GM12878 (cell line): ENCODE measurements at regions not wholly inside any gene's neighbourhood (a gene's known extent, or its start where the extent isn't known, plus 50 kb on each side); places are given as distances from the start of the nearest gene placed in this dataset.

Experiments
- ATAC-seq: fragments of 200-7000 bp; cut with Tn5 transposase; 3 replicates; pipeline ENCODE4 v1.9.1; 2020; ENCODE audit warnings: mild to moderate bottlenecking, moderate library complexity
- BruUV-seq: library from RNA; stranded (reverse); fragments of 400-500 nt; replicated peaks from 2 replicates; lab custom pipeline; 2021; lab: Mats Ljungman, UMichigan
- CTCF ChIA-PET: fragments of 300-600 bp; sonication (Branson Sonifier 250); formaldehyde crosslinking; extraction: SDS; loops from one replicate; lab custom pipeline; 2021; ENCODE audit warnings: inconsistent platforms; lab: Yijun Ruan, JAX
- POLR2A ChIA-PET: fragments of 350-600 bp; formaldehyde crosslinking; extraction: SDS; loops from one replicate; lab custom pipeline; 2021; ENCODE audit warnings: inconsistent platforms; lab: Charles Lee
- RAD21 ChIA-PET: fragments of 300-600 bp; sonication (Branson Sonifier 250); formaldehyde crosslinking; loops from one replicate; lab custom pipeline; 2023; ENCODE audit warnings: antibody characterized with exemption; ENCODE audit not compliant: unreplicated experiment; lab: Charles Lee
- SMC1A ChIA-PET: fragments of 300-600 bp; sonication (Branson Sonifier 250); formaldehyde crosslinking; loops from one replicate; lab custom pipeline; 2023; ENCODE audit not compliant: unreplicated experiment, uncharacterized antibody; lab: Charles Lee
- DNase-seq: peaks from one replicate; pipeline ENCODE4 v3.0.0-alpha.2; 2011; ENCODE audit warnings: low read depth, low spot score
- FAIRE-seq: peaks from 3 replicates; lab custom pipeline; 2011; peaks lifted over from hg19 to GRCh38; lab: Jason Lieb, UNC
- H2AFZ ChIP-seq: 2 replicates; pipeline ENCODE4 v1.6.0; 2011; ENCODE audit warnings: low read depth, low read length, control low read depth; ENCODE audit not compliant: control insufficient read depth
- H3K27ac ChIP-seq: 2 replicates; pipeline ENCODE4 v1.5.1; 2011; ENCODE audit warnings: control low read depth; ENCODE audit not compliant: control insufficient read depth, insufficient read depth
- H3K27me3 ChIP-seq, 2 experiments: replicated peaks in 1 of 2; 2 replicates each; pipeline versions ENCODE4 v1.6.0 to v1.6.1; 2011; ENCODE audit warnings: low read length in 1 of 2; ENCODE audit not compliant: control insufficient read depth in 2 of 2, insufficient read depth in 2 of 2
- H3K36me3 ChIP-seq, 2 experiments: 2 replicates each; pipeline ENCODE4 v1.5.1; 2011; ENCODE audit warnings: low read length in 1 of 2; ENCODE audit not compliant: control insufficient read depth in 2 of 2, insufficient read depth in 2 of 2
- H3K4me1 ChIP-seq: 2 replicates; pipeline ENCODE4 v1.6.1; 2011; ENCODE audit warnings: mild to moderate bottlenecking, low read length, moderate library complexity, mixed read lengths; ENCODE audit not compliant: control insufficient read depth, insufficient read depth
- H3K4me2 ChIP-seq: 2 replicates; pipeline ENCODE4 v1.6.0; 2011; ENCODE audit warnings: control low read depth; ENCODE audit not compliant: control insufficient read depth, insufficient read depth
- H3K4me3 ChIP-seq: fragments of 200-600 bp; sonication (generic); 2 replicates; pipeline ENCODE4 v1.5.1; 2016
- H3K79me2 ChIP-seq: 2 replicates; pipeline ENCODE4 v1.6.0; 2011; ENCODE audit warnings: low read length; ENCODE audit not compliant: control insufficient read depth, insufficient read depth
- H3K9ac ChIP-seq: 2 replicates; pipeline ENCODE4 v1.8.0; 2011; ENCODE audit warnings: low read length, control low read depth, mixed read lengths; ENCODE audit not compliant: control insufficient read depth, insufficient read depth
- H3K9me3 ChIP-seq: replicated peaks from 3 replicates; pipeline ENCODE4 v1.5.1; 2011; ENCODE audit warnings: mild to moderate bottlenecking, low read length; ENCODE audit not compliant: control insufficient read depth, insufficient read depth
- H4K20me1 ChIP-seq: 2 replicates; pipeline ENCODE4 v1.6.0; 2011; ENCODE audit not compliant: control insufficient read depth, insufficient read depth
- BHLHE40 ChIP-seq, 2 experiments: fragments of 450-650 bp in 1 of 2; IDR thresholded peaks; 2 replicates each; pipeline ENCODE4 v1.6.1; 2011 to 2017; ENCODE audit warnings: low read depth in 2 of 2, borderline replicate concordance in 1 of 2, improper control_type of control experiment in 1 of 2, low read length in 1 of 2, mild to moderate bottlenecking in 1 of 2
- BMI1 ChIP-seq: fragments of 450-650 bp; IDR thresholded peaks from 2 replicates; pipeline ENCODE4 v1.6.1; 2016; ENCODE audit warnings: mild to moderate bottlenecking, moderate library complexity, borderline replicate concordance
- CHD4 ChIP-seq: fragments of 200-600 bp; sonication (generic); IDR thresholded peaks from 2 replicates; pipeline ENCODE4 v1.6.1; 2016; ENCODE audit warnings: mild to moderate bottlenecking
- FOXK2 ChIP-seq: fragments of 450-650 bp; IDR thresholded peaks from 2 replicates; pipeline ENCODE4 v1.6.1; 2017; ENCODE audit warnings: mild to moderate bottlenecking, moderate library complexity
- NFYA ChIP-seq: IDR thresholded peaks from 2 replicates; pipeline ENCODE4 v1.6.1; 2011; ENCODE audit warnings: low read depth, mild to moderate bottlenecking, low read length, improper control_type of control experiment, borderline replicate concordance
- NKRF ChIP-seq: fragments of 450-650 bp; conservative IDR thresholded peaks from 2 replicates; pipeline ENCODE4 v1.6.1; 2017; ENCODE audit warnings: mild to moderate bottlenecking, moderate library complexity
- PAX8 ChIP-seq: fragments of 450-650 bp; IDR thresholded peaks from 2 replicates; pipeline ENCODE4 v1.6.1; 2017; ENCODE audit warnings: mild to moderate bottlenecking, moderate library complexity
- POLR2AphosphoS2 ChIP-seq: IDR thresholded peaks from 2 replicates; pipeline ENCODE4 v1.6.1; 2011; ENCODE audit warnings: low read depth, mild to moderate bottlenecking, low read length, improper control_type of control experiment, moderate library complexity
- RAD21 ChIP-seq: IDR thresholded peaks from 2 replicates; pipeline ENCODE4 v1.6.1; 2011; ENCODE audit warnings: mild to moderate bottlenecking, low read depth, low read length, moderate library complexity; ENCODE audit not compliant: insufficient read depth
- SIX5 ChIP-seq: IDR thresholded peaks from 2 replicates; pipeline ENCODE4 v1.6.1; 2011; ENCODE audit warnings: mild to moderate bottlenecking, low read depth, low read length, moderate library complexity; ENCODE audit not compliant: severe bottlenecking
- SP1 ChIP-seq: IDR thresholded peaks from one replicate; pipeline ENCODE4 v1.6.1; 2011; ENCODE audit warnings: low read depth, low read length
- TCF12 ChIP-seq: IDR thresholded peaks from 2 replicates; pipeline ENCODE4 v1.6.1; 2011; ENCODE audit warnings: low read depth, mild to moderate bottlenecking, low read length
- ZBED1 ChIP-seq: IDR thresholded peaks from 2 replicates; pipeline ENCODE4 v1.6.1; 2016; ENCODE audit warnings: borderline replicate concordance
- ZBTB33 ChIP-seq: fragments of 450-650 bp; IDR thresholded peaks from 2 replicates; pipeline ENCODE4 v1.6.1; 2017; ENCODE audit warnings: mild to moderate bottlenecking
- WGBS: methylation state at CpG from one replicate; pipeline ENCODE4 v1.1.6; 2016; ENCODE audit warnings: low lambda C conversion rate; ENCODE audit not compliant: insufficient replicate concordance, insufficient coverage; ENCODE audit errors: missing lambda C conversion rate; 5-methylcytosine and 5-hydroxymethylcytosine counted together
- in situ Hi-C: fragments of 300-500 bp; cut with MboI; formaldehyde crosslinking; loops from 9 replicates; pipeline ENCODE4 v1.14.3; 2018; ENCODE audit warnings: mixed read lengths
- intact Hi-C: fragments of 100-400 bp; cut with micrococcal nuclease; formaldehyde crosslinking; loops from one replicate; pipeline ENCODE4 v1.14.2; 2022; ENCODE audit not compliant: unreplicated experiment

DNA sequence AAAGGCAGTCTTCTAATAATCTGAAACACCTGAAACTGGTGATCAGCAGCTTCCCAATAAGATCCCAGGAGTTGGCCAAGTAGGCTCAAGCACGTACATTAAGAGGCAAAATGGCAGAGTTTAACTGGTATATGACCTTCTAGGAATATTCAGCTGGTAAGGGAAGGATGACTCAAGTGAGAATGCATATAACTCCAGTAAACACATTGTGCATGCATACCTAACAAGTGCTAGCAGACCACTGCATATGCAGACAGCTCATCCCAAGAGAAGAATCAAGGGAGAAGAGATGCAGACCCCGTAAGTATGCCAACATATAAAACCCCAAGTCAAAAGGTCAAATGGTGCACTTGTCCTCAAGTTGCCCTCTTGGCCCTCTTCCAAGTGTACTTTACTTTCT, 73.0 kb upstream of the ZRANB2 start:
- H3K27me3 ChIP-seq, result no peaks in the 10 kb centered on the region
- 19% methylated on average over 2 of the region's 2 CpGs for WGBS
- ChIA-PET POLR2A (no interaction called here), RAD21 (no interaction called here), CTCF (no interaction called here), SMC1A (interaction anchor here (1.4 kb wide), 1 partner anchor 10 kb away, joined by 4 read pairs; no protein-coding TSS in a partner anchor)
- no peaks in the 10 kb centered on the region for H3K79me2 ChIP-seq
- TF ChIP-seq PAX8, result no peak
- no peak for TF ChIP-seq POLR2AphosphoS2
- TF ChIP-seq ZBED1, result no peak
- no peak for TF ChIP-seq CHD4
- TF ChIP-seq NKRF, result no peak
- no peak for TF ChIP-seq NFYA
- TF ChIP-seq RAD21, result no peak
- TF ChIP-seq BHLHE40 (IDR thresholded peaks at IDR 0.05; ENCODE audit: borderline replicate concordance in 1 of 2, low read depth in 2 of 2, low read length in 1 of 2), result no peak
- no peak for TF ChIP-seq TCF12
- TF ChIP-seq BMI1, result no peak
- no peak for TF ChIP-seq SIX5
- TF ChIP-seq ZBTB33, result no peak
- no peak for TF ChIP-seq SP1
- TF ChIP-seq FOXK2, result no peak
- H3K9ac ChIP-seq, result no peak overlapping the region
- H3K36me3 ChIP-seq, result no peaks in the 10 kb centered on the region
- no peak overlapping the region for H2AFZ ChIP-seq
- H4K20me1 ChIP-seq, result no peaks in the 10 kb centered on the region
- FAIRE-seq (no peak), DNase-seq (no peak), ATAC-seq (no peak)
- H3K4me2 ChIP-seq, result no peak overlapping the region
- in situ Hi-C loops (no loop called here), intact Hi-C loops (no loop called here)
- H3K4me1 ChIP-seq, result no peaks in the 10 kb centered on the region
- no peaks in the 10 kb centered on the region for H3K9me3 ChIP-seq
- H3K27ac ChIP-seq, result no peak overlapping the region
- H3K4me3 ChIP-seq, result no peak overlapping the region
- BruUV-seq, result no TSS peak
